ENCODE measurements at regions not wholly inside any gene's neighbourhood (a gene's known extent, or its start where the extent isn't known, plus 50 kb on each side); places are given as distances from the start of the nearest gene placed in this dataset.
"Not testable (repeated sequence)": the region's sequence is repeated elsewhere in the genome, so short reads cannot be mapped to it uniquely, and the experiment has no call there.

DNA sequence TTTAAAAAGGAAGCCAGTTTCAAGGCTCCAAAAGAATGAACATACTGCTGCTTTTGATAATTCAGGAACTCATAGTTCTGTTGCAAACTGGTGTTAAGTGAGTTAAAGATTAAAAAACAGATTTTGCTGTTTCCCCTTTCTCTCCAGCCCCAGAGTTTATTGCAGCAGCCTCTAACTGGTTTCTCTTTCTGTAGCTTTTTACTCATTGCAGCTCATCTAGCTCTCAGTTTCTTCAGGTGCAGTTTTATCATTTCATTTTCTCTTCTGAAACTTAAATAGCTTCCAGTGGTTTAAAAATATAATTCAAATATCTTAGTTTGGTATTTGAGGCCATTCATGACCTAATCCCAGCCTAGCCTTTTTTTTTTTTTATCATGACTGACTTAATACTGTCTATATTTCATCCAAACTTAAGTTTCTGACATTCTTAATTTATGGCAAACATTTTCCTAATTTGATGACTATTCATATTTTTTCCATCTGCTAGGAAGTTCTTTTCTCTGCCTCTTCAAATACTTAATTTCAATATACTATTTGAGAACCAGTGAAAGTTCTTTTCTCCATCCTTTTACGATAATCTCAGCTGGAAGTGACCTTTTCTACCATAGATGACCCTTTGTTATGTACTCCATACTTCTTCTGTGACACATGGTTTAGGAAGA, 252.7 kb upstream of the GRIA1 start:
- no peak for TF ChIP-seq CTCF (IDR thresholded peaks at IDR 0.05)
- DNase-seq (ENCODE audit: low spot score in 2 of 2) = no peak
- Histone ChIP-seq H3K27ac (no peak overlapping the region), H3K4me1 (peaks cover 0 to 2% of the 10 kb centered on the region in 2 donors), H3K4me3 (no peak overlapping the region), H3K9me3 (no peaks in the 10 kb centered on the region), H3K36me3 (no peaks in the 10 kb centered on the region), H3K27me3 (no peaks in the 10 kb centered on the region)
- intact Hi-C loops (cut with DNase I) = no loop called here

DNA sequence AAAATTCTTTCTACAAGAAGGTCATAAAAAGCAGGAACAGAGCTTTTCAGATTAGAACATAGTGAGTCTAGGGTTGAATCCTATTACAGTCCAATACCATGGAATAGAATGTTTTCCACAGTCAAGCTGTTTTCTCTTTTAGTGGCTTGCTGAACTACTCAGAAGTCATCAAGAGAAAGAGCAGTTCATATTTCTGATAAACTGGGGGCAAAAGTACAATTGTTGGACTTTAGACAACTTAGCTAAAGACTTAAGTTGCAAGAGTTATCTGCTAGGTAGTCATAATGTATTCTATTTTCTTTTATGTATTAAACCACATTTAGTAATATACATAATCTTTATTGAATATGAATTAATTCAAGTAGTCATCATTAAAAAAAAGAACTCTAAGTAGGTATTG, 233.1 kb upstream of the GRIA1 start:
- Histone ChIP-seq H3K27me3 (no peaks in the 10 kb centered on the region), H3K4me1 (no peaks in the 10 kb centered on the region), H3K27ac (no peak overlapping the region), H3K4me3 (no peak overlapping the region), H3K36me3 (no peaks in the 10 kb centered on the region), H3K9me3 (no peaks in the 10 kb centered on the region)
- DNase-seq (ENCODE audit: low spot score in 2 of 2) = no peak
- no peak for TF ChIP-seq CTCF (IDR thresholded peaks at IDR 0.05)
- intact Hi-C loops (cut with DNase I) = no loop called here

DNA sequence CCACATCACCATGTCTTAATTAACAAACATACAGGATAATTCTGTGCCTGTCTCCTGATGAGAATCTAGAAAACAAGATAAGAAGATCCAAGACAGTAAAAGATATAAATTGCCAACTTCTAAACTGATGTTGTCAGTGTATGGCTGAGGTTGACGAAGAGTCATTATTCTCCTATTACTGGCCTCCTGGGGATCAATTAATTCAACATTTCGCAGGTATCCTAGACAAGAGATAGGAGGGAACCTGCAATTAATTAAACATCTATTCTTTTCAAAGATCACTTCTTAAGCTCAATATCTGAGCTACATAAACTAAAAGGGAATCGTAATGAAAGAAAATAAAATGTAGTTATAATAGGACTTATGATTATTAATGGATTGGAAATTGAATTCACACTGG, 232.0 kb upstream of the GRIA1 start:
- Histone ChIP-seq H3K27me3 (no peaks in the 10 kb centered on the region), H3K4me1 (no peaks in the 10 kb centered on the region), H3K9me3 (no peaks in the 10 kb centered on the region), H3K27ac (no peak overlapping the region), H3K36me3 (no peaks in the 10 kb centered on the region), H3K4me3 (no peak overlapping the region)
- intact Hi-C loops (cut with DNase I) = no loop called here
- no peak for DNase-seq (ENCODE audit: low spot score in 2 of 2)
- no peak for TF ChIP-seq CTCF (IDR thresholded peaks at IDR 0.05)

DNA sequence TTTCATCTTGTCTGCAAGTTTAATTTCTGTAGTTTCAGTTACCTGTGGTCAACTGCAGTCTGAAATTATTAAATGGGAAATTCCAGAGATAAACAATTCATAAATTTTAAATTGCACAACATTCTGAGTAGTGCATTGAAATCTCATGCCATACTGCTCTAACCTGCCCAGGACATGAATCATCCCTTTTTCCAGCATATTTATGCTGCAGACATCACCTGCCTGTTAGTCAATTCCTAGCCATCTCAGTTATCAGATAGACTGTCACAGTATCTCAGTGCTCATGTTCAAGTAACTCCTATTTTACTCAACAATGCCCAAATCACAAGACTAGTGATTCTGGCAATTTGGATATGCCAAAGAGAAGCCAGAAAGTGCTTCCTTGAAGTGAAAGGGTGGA, 223.0 kb upstream of the GRIA1 start:
- no peak overlapping the region for H3K4me3 ChIP-seq
- intact Hi-C loops (cut with DNase I) = no loop called here
- no peak for DNase-seq (ENCODE audit: low spot score in 2 of 2)

DNA sequence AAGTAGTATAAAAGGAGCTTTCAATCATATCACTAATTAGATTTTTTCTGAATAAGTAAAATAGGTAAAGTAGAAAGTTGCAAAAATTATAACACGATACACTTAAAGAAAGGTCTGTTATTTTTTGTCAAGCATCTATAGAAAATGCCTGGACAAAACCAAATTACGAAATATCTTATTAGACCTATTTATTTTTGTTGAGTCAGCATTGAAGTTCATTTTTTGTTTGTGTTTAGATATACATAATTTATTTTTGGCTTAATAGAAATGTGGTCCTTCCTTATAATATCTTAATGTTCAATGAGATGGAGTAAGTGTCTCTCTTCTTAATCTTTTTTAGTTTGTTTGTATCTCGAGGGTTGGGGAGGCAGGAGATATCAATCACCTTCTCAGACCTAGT, 214.8 kb upstream of the GRIA1 start:
- no peak for TF ChIP-seq CTCF (IDR thresholded peaks at IDR 0.05)

More for the DNA sequence above, 223.0 kb upstream of the GRIA1 start:
- Histone ChIP-seq H3K27ac (no peak overlapping the region), H3K36me3 (no peaks in the 10 kb centered on the region), H3K4me1 (no peaks in the 10 kb centered on the region), H3K9me3 (no peaks in the 10 kb centered on the region), H3K27me3 (no peaks in the 10 kb centered on the region)
- no peak for TF ChIP-seq CTCF (IDR thresholded peaks at IDR 0.05)

GRCh38 chr5:153276151-153276550, 214.3 kb upstream of the GRIA1 start:
- TF ChIP-seq CTCF (IDR thresholded peaks at IDR 0.05) = no peak
- no peak for DNase-seq (ENCODE audit: low spot score in 2 of 2)
- Histone ChIP-seq H3K4me3 (no peak overlapping the region), H3K27me3 (no peaks in the 10 kb centered on the region), H3K9me3 (peaks cover 0 to 3% of the 10 kb centered on the region in 2 donors), H3K27ac (no peak overlapping the region), H3K36me3 (no peaks in the 10 kb centered on the region), H3K4me1 (no peaks in the 10 kb centered on the region)
- intact Hi-C loops (cut with DNase I) = no loop called here

More for the DNA sequence above, 214.8 kb upstream of the GRIA1 start:
- intact Hi-C loops (cut with DNase I) = no loop called here
- Histone ChIP-seq H3K27me3 (no peaks in the 10 kb centered on the region), H3K4me3 (no peak overlapping the region), H3K27ac (no peak overlapping the region), H3K4me1 (no peaks in the 10 kb centered on the region), H3K36me3 (no peaks in the 10 kb centered on the region), H3K9me3 (peaks cover 0 to 3% of the 10 kb centered on the region in 2 donors)
- no peak for DNase-seq (ENCODE audit: low spot score in 2 of 2)

GRCh38 chr5:153296251-153296844, 194.1 kb upstream of the GRIA1 start:
- H3K4me3 ChIP-seq; H3K9me3 ChIP-seq; DNase-seq (ENCODE audit: low spot score in 2 of 2); H3K27ac ChIP-seq; H3K36me3 ChIP-seq; H3K27me3 ChIP-seq; intact Hi-C loops (cut with DNase I); H3K4me1 ChIP-seq: not testable (repeated sequence)
